ENCODE measurements at regions not wholly inside any gene's neighbourhood (a gene's known extent, or its start where the extent isn't known, plus 50 kb on each side); places are given as distances from the start of the nearest gene placed in this dataset.

- H3K27me3 ChIP-seq (replicated peaks in 1 of 2; ENCODE audit: control insufficient read depth in 2 of 2, insufficient read depth in 2 of 2, low read length in 1 of 2) = no peaks in the 10 kb centered on the region; a peak in 1 of 4 replicates
- no peak for FAIRE-seq
- no TSS peak for BruUV-seq (replicated peaks)
- no peak for DNase-seq (ENCODE audit: low read depth, low spot score)
- ChIA-PET POLR2A (no interaction called here), CTCF (no interaction called here), SMC1A (ENCODE audit: uncharacterized antibody, unreplicated experiment) (interaction anchor here (0.6 kb wide), 1 partner anchor 327 kb away, joined by 3 read pairs; no protein-coding TSS in a partner anchor), RAD21 (ENCODE audit: unreplicated experiment) (no interaction called here)
- TF ChIP-seq NR2F1 (conservative IDR thresholded peaks at IDR 0.05) (no peak), PRDM15 (CRISPR knock-in tag; IDR thresholded peaks at IDR 0.05) (no peak), STAT3 (IDR thresholded peaks at IDR 0.05; ENCODE audit: low read depth, low read length) (no peak), BCL3 (IDR thresholded peaks at IDR 0.05; ENCODE audit: borderline replicate concordance, insufficient read depth, low read depth, low read length, poor library complexity, severe bottlenecking) (no peak), IRF4 (IDR thresholded peaks at IDR 0.05; ENCODE audit: low read depth, low read length) (no peak), SMAD1 (IDR thresholded peaks at IDR 0.05; ENCODE audit: low read depth, partially characterized antibody) (no peak), RBBP5 (conservative IDR thresholded peaks at IDR 0.05) (no peak), PAX8 (IDR thresholded peaks at IDR 0.05) (no peak)
- WGBS (ENCODE audit: insufficient coverage, insufficient replicate concordance, low lambda C conversion rate, missing lambda C conversion rate) = 20% methylated on average over 3 of the region's 3 CpGs
- no peaks in the 10 kb centered on the region for H3K9me3 ChIP-seq (replicated peaks; ENCODE audit: control insufficient read depth, insufficient read depth, low read length)
- no peak overlapping the region for H3K9ac ChIP-seq (ENCODE audit: control insufficient read depth, insufficient read depth, low read length)
- no peaks in the 10 kb centered on the region for H3K4me1 ChIP-seq (ENCODE audit: control insufficient read depth, insufficient read depth, low read length)
- no peaks in the 10 kb centered on the region for H3K79me2 ChIP-seq (ENCODE audit: control insufficient read depth, insufficient read depth, low read length)
- H3K4me2 ChIP-seq (ENCODE audit: control insufficient read depth, insufficient read depth) = no peak overlapping the region
- H3K27ac ChIP-seq (ENCODE audit: control insufficient read depth, insufficient read depth) = no peak overlapping the region
- in situ Hi-C loops (cut with MboI) (no loop called here), intact Hi-C loops (cut with micrococcal nuclease; ENCODE audit: unreplicated experiment) (no loop called here)
- ATAC-seq = no peak
- no peaks in the 10 kb centered on the region for H3K36me3 ChIP-seq (ENCODE audit: control insufficient read depth in 2 of 2, insufficient read depth in 2 of 2, low read length in 1 of 2)
- H3K4me3 ChIP-seq = no peak overlapping the region
- no peak overlapping the region for H2AFZ ChIP-seq (ENCODE audit: control insufficient read depth, low read depth, low read length)
- no peaks in the 10 kb centered on the region for H4K20me1 ChIP-seq (ENCODE audit: control insufficient read depth, insufficient read depth)
Observed at GRCh38 chr15:92268900-92269299, 124.8 kb upstream of the ST8SIA2 start.
